ENCODE measurements at regions not wholly inside any gene's neighbourhood (a gene's known extent, or its start where the extent isn't known, plus 50 kb on each side); places are given as distances from the start of the nearest gene placed in this dataset.

DNA sequence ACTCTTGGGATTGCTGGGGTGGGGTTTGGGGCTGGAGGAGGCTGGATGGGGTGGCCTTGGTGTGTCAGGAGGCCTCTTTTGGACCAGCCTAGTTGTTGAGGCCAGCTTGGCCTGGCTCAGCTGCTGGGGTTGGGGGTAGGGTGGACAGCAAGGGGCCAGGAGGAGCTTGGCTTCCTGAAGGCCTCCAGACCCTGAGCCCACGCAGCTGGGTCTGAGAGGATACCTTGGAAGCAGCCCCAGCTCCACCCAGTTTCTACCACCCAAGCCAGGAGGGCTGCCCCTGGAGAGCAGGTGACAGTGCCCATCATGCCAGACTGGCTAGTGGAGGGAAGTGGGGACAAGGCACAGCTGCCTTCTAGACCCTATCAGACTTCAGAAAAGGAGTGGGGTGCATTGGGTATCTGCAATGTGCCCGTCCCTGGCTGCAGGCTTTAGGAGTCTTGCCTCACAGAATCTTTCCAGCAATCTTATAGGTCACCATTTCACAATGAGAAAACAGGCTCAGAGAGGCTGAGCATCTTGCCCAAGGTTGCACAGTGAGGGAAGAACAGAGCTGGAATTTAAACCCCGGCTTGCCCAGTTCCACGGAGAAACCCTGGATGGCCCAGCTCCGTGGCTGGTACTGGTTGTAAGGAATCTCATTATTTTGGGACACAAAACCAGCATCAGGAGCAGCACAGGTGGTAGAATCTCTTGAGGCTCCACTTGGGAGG, 83.0 kb downstream of the LINGO1 start:
- intact Hi-C loops (cut with DNase I; ENCODE audit: low total_unique reads), result no loop called here
- Histone ChIP-seq H3K9me3 (no peaks in the 10 kb centered on the region), H3K36me3 (no peaks in the 10 kb centered on the region), H3K4me1 (no peaks in the 10 kb centered on the region), H3K27me3 (no peaks in the 10 kb centered on the region), H3K4me3 (no peak overlapping the region), H3K27ac (no peak overlapping the region)
- DNase-seq (ENCODE audit: low spot score in 2 of 2), result no peak
- TF ChIP-seq POLR2AphosphoS5 (IDR thresholded peaks at IDR 0.05) (no peak), POLR2A (IDR thresholded peaks at IDR 0.05) (no peak)

DNA sequence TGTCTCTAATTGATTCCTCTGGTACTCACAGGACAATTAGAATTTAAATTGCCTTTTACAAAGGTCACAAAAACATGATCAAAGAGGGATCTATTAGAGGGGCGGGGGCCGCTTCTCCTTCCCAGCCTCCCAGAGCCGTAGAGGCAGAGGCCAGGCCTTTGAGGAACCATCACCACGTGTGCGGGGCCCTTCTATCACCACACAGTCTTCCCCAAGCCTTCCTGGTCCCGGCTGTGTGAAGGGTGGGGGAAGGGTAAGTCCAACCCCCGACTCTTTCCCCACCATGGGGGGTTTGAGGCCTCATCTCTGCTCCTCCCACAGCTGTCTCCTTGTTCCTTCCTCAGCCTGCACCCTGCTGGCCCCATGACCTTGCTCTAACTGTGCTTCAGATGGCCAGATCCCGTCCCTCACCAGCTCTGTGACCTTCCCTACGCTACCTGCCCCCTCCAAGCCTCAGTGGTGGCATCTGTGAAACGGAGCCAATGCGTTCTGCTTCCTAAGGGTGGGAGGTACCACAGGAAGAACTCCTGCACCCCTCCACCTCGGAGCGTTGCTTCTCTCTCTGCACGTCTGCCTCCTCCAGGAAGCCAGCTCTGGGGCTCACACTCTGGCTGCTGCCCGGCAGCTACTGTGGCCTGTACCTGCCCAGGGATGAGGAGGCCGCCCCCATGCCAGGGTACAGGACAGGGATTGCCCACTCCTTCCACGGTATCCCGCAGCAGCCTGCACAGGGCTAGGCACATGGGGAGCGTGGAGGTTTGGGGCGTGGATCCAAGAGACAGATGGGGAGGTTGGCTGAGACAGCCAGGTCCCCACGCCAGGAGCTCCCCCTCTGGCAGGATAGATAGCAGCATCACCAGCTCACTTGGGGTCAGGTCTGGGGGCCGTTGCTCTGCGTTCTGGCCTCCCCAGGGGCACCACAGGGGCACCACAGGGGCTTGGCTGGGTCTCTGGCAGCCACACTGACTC, 83.8 kb downstream of the LINGO1 start:
- no peak for DNase-seq (ENCODE audit: low spot score in 2 of 2)
- H3K9me3 ChIP-seq, result no peaks in the 10 kb centered on the region
- no peaks in the 10 kb centered on the region for H3K36me3 ChIP-seq
- no peaks in the 10 kb centered on the region for H3K4me1 ChIP-seq
- TF ChIP-seq, protein P1, sequence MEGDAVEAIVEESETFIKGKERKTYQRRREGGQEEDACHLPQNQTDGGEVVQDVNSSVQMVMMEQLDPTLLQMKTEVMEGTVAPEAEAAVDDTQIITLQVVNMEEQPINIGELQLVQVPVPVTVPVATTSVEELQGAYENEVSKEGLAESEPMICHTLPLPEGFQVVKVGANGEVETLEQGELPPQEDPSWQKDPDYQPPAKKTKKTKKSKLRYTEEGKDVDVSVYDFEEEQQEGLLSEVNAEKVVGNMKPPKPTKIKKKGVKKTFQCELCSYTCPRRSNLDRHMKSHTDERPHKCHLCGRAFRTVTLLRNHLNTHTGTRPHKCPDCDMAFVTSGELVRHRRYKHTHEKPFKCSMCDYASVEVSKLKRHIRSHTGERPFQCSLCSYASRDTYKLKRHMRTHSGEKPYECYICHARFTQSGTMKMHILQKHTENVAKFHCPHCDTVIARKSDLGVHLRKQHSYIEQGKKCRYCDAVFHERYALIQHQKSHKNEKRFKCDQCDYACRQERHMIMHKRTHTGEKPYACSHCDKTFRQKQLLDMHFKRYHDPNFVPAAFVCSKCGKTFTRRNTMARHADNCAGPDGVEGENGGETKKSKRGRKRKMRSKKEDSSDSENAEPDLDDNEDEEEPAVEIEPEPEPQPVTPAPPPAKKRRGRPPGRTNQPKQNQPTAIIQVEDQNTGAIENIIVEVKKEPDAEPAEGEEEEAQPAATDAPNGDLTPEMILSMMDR (IDR thresholded peaks at IDR 0.05), result no peak
- TF ChIP-seq POLR2A (IDR thresholded peaks at IDR 0.05), result no peak
- no peak for TF ChIP-seq POLR2AphosphoS5 (IDR thresholded peaks at IDR 0.05)
- no peak overlapping the region for H3K4me3 ChIP-seq
- intact Hi-C loops (cut with DNase I; ENCODE audit: low total_unique reads), result no loop called here
- no peaks in the 10 kb centered on the region for H3K27me3 ChIP-seq
- H3K27ac ChIP-seq, result no peak overlapping the region

DNA sequence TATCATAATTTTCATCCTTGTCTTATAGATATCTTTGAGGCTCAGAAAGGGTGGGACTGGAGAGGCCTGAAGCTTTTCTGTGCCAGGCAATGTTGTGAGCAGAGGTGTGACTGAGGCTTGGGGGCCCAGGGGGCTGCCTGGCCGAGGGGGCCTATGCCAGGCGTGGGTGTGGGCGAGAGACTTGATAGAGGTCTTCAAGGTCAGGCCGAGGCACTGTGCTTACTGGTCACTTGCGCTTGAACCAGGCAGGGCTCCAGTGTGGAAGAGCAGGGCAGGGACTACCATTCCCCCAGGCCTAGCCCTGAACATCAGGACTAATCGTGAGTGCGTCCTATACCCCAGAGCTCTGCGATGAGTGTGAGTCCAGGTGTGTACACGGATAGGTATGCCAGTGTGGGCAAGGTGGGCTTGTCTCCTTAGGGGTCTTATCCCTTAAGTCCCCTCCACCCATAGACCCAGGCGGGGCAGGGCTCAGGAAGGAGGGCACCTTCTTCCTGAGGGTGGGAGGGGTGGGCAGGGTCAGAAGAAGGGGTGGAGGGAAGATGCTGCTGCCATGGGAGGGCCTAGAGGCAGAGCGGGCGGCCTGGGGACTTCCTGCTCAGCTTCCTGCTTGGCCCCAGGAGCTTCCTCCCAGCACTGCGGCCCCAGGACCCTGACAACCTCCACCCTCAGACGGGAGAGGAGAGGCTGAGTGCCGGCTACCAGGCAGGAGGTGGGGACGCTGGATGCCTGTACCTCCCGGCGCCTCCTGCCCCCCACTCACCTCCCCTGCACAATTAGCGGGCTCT, 84.7 kb downstream of the LINGO1 start:
- intact Hi-C loops (cut with DNase I; ENCODE audit: low total_unique reads), result no loop called here

DNA sequence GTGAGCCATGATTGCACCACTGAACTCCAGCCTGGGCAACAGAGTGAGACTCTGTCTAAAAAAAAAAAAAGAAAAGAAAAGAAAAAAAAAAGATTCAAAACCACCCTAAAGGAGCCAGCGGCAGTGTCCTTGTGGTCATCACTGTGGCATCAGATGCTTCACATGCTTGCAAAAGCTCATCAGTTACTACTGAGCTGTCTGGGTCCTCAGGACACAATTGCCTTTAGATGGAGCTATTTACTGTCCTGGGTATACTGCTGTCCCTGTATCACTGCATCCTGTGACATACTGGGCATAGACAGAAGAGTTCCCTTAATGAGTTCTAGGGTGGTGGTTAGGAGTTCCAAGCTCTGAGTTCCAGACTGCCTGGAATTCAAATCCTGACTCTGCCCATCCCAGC, 85.8 kb downstream of the LINGO1 start:
- intact Hi-C loops (cut with DNase I; ENCODE audit: low total_unique reads), result no loop called here
- no peak for TF ChIP-seq POLR2AphosphoS5 (IDR thresholded peaks at IDR 0.05)
- TF ChIP-seq POLR2A (IDR thresholded peaks at IDR 0.05), result no peak
- TF ChIP-seq, protein P1 (IDR thresholded peaks at IDR 0.05), result no peak
- Histone ChIP-seq H3K4me3 (no peak overlapping the region), H3K27me3 (no peaks in the 10 kb centered on the region), H3K36me3 (no peaks in the 10 kb centered on the region), H3K4me1 (no peaks in the 10 kb centered on the region), H3K27ac (no peak overlapping the region), H3K9me3 (no peaks in the 10 kb centered on the region)
- no peak for DNase-seq (ENCODE audit: low spot score in 2 of 2)

More for the DNA sequence above, 84.7 kb downstream of the LINGO1 start:
- Histone ChIP-seq H3K36me3 (no peaks in the 10 kb centered on the region), H3K4me1 (no peaks in the 10 kb centered on the region), H3K9me3 (no peaks in the 10 kb centered on the region), H3K4me3 (no peak overlapping the region), H3K27me3 (no peaks in the 10 kb centered on the region), H3K27ac (no peak overlapping the region)
- no peak for DNase-seq (ENCODE audit: low spot score in 2 of 2)
- TF ChIP-seq POLR2AphosphoS5 (IDR thresholded peaks at IDR 0.05) (no peak), POLR2A (IDR thresholded peaks at IDR 0.05) (no peak)
- TF ChIP-seq, protein P1 (IDR thresholded peaks at IDR 0.05), result no peak

DNA sequence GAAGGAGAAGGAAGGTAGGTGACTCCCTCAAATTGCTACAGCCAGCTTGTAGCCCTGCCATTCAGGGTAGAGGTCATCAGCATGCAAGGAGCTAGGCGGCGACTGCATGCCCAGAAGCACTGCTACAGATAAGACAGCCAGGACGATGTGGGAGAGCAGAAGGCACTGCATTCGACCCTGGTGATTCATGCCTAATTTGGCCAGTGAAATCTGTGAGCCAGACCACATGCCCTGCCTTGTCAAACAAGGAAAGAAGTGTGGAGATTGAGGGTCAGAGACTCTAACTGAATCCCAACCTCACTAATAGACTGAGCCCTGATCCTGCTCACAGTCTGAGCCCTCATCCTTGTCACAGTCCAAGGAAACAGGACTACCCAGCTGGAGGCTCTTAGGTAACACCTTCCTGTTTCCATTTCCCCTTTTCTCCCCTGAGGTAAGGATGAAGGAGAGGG, 86.6 kb downstream of the LINGO1 start:
- no peaks in the 10 kb centered on the region for H3K27me3 ChIP-seq
- no peak for DNase-seq (ENCODE audit: low spot score in 2 of 2)
- H3K9me3 ChIP-seq, result no peaks in the 10 kb centered on the region
- H3K4me3 ChIP-seq, result no peak overlapping the region
- H3K4me1 ChIP-seq, result no peaks in the 10 kb centered on the region
- no peaks in the 10 kb centered on the region for H3K36me3 ChIP-seq
- intact Hi-C loops (cut with DNase I; ENCODE audit: low total_unique reads), result no loop called here
- H3K27ac ChIP-seq, result no peak overlapping the region
- TF ChIP-seq POLR2A (IDR thresholded peaks at IDR 0.05) (no peak), POLR2AphosphoS5 (IDR thresholded peaks at IDR 0.05) (no peak)
- TF ChIP-seq, protein P1 (IDR thresholded peaks at IDR 0.05), result no peak
